C4-2B (cell line): ENCODE measurements at regions not wholly inside any gene's neighbourhood (a gene's known extent, or its start where the extent isn't known, plus 50 kb on each side); places are given as distances from the start of the nearest gene placed in this dataset.

Experiments
- H3K27ac ChIP-seq: fragments of 450-650 bp; 2 replicates; pipeline ENCODE4 v1.5.1; 2017
- CTCF ChIP-seq: fragments of 450-650 bp; conservative IDR thresholded peaks from 2 replicates; pipeline ENCODE4 v1.5.1; 2017; ENCODE audit warnings: mild to moderate bottlenecking
- ZFX ChIP-seq: fragments of 450-650 bp; IDR thresholded peaks from 2 replicates; pipeline ENCODE4 v1.6.1; 2017

GRCh38 chr7:131653418-131654248 is 97.2 kb upstream of the PODXL start:
- no peak overlapping the region for H3K27ac ChIP-seq
- TF ChIP-seq ZFX: no peak
- TF ChIP-seq CTCF: no peak

- TF ChIP-seq CTCF (no peak), ZFX (no peak)
These were observed 96.5 kb upstream of the PODXL start for GRCh38 chr7:131652934-131653333.

GRCh38 chr7:131652194-131652593 is 95.8 kb upstream of the PODXL start:
- TF ChIP-seq CTCF (no peak), ZFX (no peak)
- H3K27ac ChIP-seq: no peak overlapping the region

More at GRCh38 chr7:131652934-131653333, 96.5 kb upstream of the PODXL start:
- H3K27ac ChIP-seq: no peak overlapping the region

- H3K27ac ChIP-seq: no peak overlapping the region
- TF ChIP-seq CTCF (no peak), ZFX (no peak)
These were observed 93.5 kb upstream of the PODXL start for GRCh38 chr7:131649879-131650278.

GRCh38 chr7:131649003-131649541 is 92.6 kb upstream of the PODXL start:
- H3K27ac ChIP-seq: no peak overlapping the region
- TF ChIP-seq CTCF (no peak), ZFX (no peak)

GRCh38 chr7:131648491-131648890 is 92.1 kb upstream of the PODXL start:
- no peak overlapping the region for H3K27ac ChIP-seq
- TF ChIP-seq CTCF (no peak), ZFX (no peak)

GRCh38 chr7:131646203-131646602 is 89.8 kb upstream of the PODXL start:
- TF ChIP-seq ZFX (no peak), CTCF (no peak)
- no peak overlapping the region for H3K27ac ChIP-seq
